ENCODE measurements at regions not wholly inside any gene's neighbourhood (a gene's known extent, or its start where the extent isn't known, plus 50 kb on each side); places are given as distances from the start of the nearest gene placed in this dataset.

GRCh38 chrX:45766981-45767501 is 566.4 kb upstream of the DIPK2B start:
- DNase-seq = no peak

- DNase-seq = no peak
These were observed 565.1 kb upstream of the DIPK2B start for GRCh38 chrX:45765767-45766166.

GRCh38 chrX:45765281-45765680 is 564.6 kb upstream of the DIPK2B start:
- no peak for DNase-seq

- DNase-seq = no peak
These were observed 562.3 kb upstream of the DIPK2B start for GRCh38 chrX:45762699-45763647.

- DNase-seq = no peak
These were observed 561.2 kb upstream of the DIPK2B start for GRCh38 chrX:45761920-45762319.

- no peak for DNase-seq
These were observed 559.6 kb upstream of the DIPK2B start for GRCh38 chrX:45760187-45760742.

- DNase-seq = no peak
These were observed 558.2 kb upstream of the DIPK2B start for GRCh38 chrX:45758738-45759397.

- no peak for DNase-seq
These were observed 557.6 kb upstream of the DIPK2B start for GRCh38 chrX:45758319-45758718.

GRCh38 chrX:45757272-45757671 is 556.6 kb upstream of the DIPK2B start:
- no peak for DNase-seq

GRCh38 chrX:45756557-45756956 is 555.9 kb upstream of the DIPK2B start:
- DNase-seq = no peak

GRCh38 chrX:45755703-45756102 is 555.0 kb upstream of the DIPK2B start:
- DNase-seq = no peak

GRCh38 chrX:45751156-45751555 is 550.5 kb upstream of the DIPK2B start:
- no peak for DNase-seq

- no peak for DNase-seq
These were observed 550.0 kb upstream of the DIPK2B start for GRCh38 chrX:45750639-45751038.

GRCh38 chrX:45749375-45749774 is 548.7 kb upstream of the DIPK2B start:
- no peak for DNase-seq

- no peak for DNase-seq
These were observed 547.7 kb upstream of the DIPK2B start for GRCh38 chrX:45748369-45748774.

- DNase-seq = no peak
These were observed 547.2 kb upstream of the DIPK2B start for GRCh38 chrX:45747905-45748304.

GRCh38 chrX:45745479-45745878 is 544.8 kb upstream of the DIPK2B start:
- no peak for DNase-seq

GRCh38 chrX:45743906-45744625 is 543.4 kb upstream of the DIPK2B start:
- no peak for DNase-seq

- no peak for DNase-seq
These were observed 542.4 kb upstream of the DIPK2B start for GRCh38 chrX:45743081-45743533.

GRCh38 chrX:45740291-45740690 is 539.6 kb upstream of the DIPK2B start:
- no peak for DNase-seq

- DNase-seq = no peak
These were observed 534.9 kb upstream of the DIPK2B start for GRCh38 chrX:45735571-45735970.

- no peak for DNase-seq
These were observed 530.8 kb upstream of the DIPK2B start for GRCh38 chrX:45731448-45731847.

GRCh38 chrX:45727761-45728160 is 527.1 kb upstream of the DIPK2B start:
- DNase-seq = no peak
